ENCODE measurements at regions not wholly inside any gene's neighbourhood (a gene's known extent, or its start where the extent isn't known, plus 50 kb on each side); places are given as distances from the start of the nearest gene placed in this dataset.

- TF ChIP-seq CTCF (IDR thresholded peaks at IDR 0.05 in 2 of 3, conservative IDR thresholded peaks at IDR 0.05 in 1 of 3; ENCODE audit: borderline replicate concordance in 1 of 3, insufficient read depth in 1 of 3, low read depth in 2 of 3, low read length in 2 of 3) (no peak), POLR2AphosphoS5 (IDR thresholded peaks at IDR 0.05; ENCODE audit: low read depth, low read length) (no peak), ZFX (IDR thresholded peaks at IDR 0.05) (no peak), POLR2A (IDR thresholded peaks at IDR 0.05; ENCODE audit: borderline replicate concordance, extremely low read depth, insufficient read depth, insufficient read length) (no peak), ELF1 (IDR thresholded peaks at IDR 0.05; ENCODE audit: borderline replicate concordance, low read depth) (no peak), CBX3 (IDR thresholded peaks at IDR 0.05; ENCODE audit: low read depth) (no peak), SRF (IDR thresholded peaks at IDR 0.05; ENCODE audit: low read depth) (no peak), EZH2 (IDR thresholded peaks at IDR 0.05) (no peak), SP1 (IDR thresholded peaks at IDR 0.05; ENCODE audit: low read depth) (no peak), RAD21 (IDR thresholded peaks at IDR 0.05; ENCODE audit: low read depth) (no peak)
- TF ChIP-seq, protein P1, sequence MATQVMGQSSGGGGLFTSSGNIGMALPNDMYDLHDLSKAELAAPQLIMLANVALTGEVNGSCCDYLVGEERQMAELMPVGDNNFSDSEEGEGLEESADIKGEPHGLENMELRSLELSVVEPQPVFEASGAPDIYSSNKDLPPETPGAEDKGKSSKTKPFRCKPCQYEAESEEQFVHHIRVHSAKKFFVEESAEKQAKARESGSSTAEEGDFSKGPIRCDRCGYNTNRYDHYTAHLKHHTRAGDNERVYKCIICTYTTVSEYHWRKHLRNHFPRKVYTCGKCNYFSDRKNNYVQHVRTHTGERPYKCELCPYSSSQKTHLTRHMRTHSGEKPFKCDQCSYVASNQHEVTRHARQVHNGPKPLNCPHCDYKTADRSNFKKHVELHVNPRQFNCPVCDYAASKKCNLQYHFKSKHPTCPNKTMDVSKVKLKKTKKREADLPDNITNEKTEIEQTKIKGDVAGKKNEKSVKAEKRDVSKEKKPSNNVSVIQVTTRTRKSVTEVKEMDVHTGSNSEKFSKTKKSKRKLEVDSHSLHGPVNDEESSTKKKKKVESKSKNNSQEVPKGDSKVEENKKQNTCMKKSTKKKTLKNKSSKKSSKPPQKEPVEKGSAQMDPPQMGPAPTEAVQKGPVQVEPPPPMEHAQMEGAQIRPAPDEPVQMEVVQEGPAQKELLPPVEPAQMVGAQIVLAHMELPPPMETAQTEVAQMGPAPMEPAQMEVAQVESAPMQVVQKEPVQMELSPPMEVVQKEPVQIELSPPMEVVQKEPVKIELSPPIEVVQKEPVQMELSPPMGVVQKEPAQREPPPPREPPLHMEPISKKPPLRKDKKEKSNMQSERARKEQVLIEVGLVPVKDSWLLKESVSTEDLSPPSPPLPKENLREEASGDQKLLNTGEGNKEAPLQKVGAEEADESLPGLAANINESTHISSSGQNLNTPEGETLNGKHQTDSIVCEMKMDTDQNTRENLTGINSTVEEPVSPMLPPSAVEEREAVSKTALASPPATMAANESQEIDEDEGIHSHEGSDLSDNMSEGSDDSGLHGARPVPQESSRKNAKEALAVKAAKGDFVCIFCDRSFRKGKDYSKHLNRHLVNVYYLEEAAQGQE (IDR thresholded peaks at IDR 0.05; ENCODE audit: low read depth), result no peak
- TF ChIP-seq, protein P2, sequence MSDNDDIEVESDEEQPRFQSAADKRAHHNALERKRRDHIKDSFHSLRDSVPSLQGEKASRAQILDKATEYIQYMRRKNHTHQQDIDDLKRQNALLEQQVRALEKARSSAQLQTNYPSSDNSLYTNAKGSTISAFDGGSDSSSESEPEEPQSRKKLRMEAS (IDR thresholded peaks at IDR 0.05), result no peak
Measured at GRCh38 chr4:32161392-32161791, 1441.2 kb downstream of the PCDH7 start.

All from HCT116 (cell line).